HG02798 (cell line): ENCODE measurements at regions not wholly inside any gene's neighbourhood (a gene's known extent, or its start where the extent isn't known, plus 50 kb on each side); places are given as distances from the start of the nearest gene placed in this dataset.

Source experiments
- ATAC-seq: cut with Tn5 transposase; IDR thresholded peaks from one replicate; pipeline ENCODE4 v1.9.1; 2021; ENCODE audit warnings: mild to moderate bottlenecking; ENCODE audit not compliant: unreplicated experiment, poor library complexity

DNA sequence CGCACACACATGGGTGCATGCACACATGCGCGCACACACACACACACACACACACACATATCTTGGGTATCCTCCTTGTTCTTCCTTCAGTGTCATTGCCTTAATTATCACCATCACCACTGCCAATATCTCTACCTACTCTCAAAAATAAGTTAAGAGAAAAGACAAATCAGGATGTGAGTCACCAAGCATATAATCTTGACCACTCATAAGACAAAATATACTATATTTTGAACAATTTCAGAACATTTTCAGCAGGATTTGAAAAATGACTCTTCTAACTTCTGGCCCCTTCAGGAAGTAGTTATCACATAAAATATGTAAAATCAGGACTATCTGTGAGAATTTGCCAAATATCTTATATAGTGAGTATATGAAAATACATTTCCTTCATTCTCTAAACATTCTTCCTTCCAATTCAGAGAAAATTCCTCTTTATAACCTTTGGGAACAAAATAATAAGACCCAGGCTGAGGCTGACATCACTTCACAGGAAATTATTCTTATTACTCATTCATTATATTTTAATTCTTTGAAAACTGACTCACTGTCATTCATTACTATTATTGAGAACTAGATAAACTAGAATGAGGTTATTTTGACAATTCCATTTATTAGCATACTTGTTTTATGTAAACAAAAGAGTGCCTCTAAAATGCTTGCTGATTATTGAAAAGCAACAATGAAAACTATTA, 772.0 kb upstream of the ACO1 start:
- no peak for ATAC-seq

DNA sequence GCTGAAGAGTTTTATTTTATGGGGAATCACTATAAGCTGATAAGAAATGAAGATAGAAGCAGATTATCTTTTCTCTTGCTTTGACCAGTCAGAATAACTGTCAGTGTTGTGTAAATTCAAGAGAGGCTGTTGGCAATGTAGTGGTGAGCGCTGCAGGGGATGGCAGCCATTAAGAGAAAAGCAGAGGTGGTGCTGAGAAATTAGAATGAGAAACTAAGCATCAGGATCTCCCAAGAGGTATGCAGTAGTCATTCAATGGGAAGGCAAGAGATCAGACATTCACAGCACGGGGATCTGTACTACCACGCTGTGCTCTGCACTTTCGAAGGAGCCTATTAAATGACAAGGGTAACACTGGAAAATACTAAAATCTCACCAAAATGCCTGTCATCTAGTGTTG, 768.5 kb upstream of the ACO1 start:
- ATAC-seq = no peak

GRCh38 chr9:31623511-31623910, 760.9 kb upstream of the ACO1 start:
- ATAC-seq = no peak

DNA sequence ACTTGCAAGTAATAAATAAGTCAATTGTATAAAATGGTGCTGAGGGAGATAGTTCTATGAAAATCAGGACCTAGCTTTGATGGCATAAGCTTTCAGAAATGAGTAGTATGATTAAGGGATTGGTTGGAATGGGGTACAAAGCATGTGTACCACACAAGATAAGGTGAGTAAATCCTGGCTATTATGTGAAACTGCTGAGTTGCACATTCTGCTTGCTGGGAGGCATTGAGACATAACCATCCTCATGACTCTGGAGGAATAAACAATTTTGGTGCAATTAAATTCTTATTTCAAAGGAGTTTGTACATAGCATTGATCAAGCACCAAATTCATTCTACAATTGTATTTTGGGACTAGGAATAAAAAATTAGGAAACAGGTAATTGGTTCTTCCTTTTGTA, 755.2 kb upstream of the ACO1 start:
- no peak for ATAC-seq

- ATAC-seq = no peak
Measured at GRCh38 chr9:31637265-31637664, 747.2 kb upstream of the ACO1 start.

DNA sequence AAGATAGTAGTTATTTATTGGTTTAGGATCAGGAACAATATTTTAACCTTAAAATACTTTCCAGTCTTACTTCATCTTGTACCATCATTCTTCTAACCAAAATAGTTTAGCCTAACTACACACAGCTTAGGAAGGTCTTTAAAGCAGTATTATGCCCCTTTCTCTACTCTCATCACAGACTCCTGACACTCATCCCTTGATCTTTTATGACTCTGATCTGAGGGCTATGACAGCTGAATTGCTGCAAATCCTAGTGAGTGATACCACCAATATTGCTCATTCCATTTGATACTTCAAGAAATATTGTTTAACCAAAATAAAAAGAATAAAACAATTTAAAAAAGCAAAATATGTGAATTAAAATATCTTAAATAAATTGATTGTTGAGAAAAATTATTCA, 746.6 kb upstream of the ACO1 start:
- ATAC-seq = no peak

DNA sequence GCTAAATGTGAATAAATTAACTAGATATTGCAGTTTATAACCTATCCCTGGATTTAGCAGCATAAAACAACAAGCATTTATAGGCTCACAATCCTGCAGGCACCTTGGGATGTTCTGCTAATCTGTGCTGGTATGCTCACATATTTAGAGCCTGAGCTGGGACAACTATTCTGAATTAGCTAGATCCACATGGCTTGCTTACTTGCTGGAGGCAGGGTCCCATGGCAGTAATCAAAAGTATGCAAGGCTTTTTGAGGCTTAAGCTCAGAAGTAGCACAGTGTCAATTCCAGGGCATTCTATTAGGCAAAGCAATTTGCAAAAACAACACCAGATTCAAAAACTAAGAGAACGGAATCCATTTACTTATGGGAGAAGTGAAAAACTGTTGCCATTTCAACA, 745.0 kb upstream of the ACO1 start:
- no peak for ATAC-seq

GRCh38 chr9:31669311-31669710, 715.1 kb upstream of the ACO1 start:
- no peak for ATAC-seq

DNA sequence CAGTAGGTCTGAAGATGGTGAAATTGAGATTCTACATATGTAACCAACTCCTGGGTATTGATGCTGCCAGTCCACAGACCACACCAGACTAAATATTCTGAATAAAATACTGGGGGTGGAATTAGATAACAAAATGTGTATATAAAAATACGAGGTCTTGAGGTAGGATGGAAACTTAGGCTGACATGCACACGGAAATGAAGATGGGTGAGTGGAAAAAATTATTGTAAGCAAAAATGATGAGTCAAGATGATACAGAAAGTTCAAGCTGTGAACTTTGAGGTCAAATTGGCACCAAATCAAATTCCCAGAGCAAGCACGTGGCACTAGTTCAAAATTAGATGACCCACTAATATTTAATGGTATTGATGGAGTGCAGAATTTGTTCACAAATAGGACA, 713.4 kb upstream of the ACO1 start:
- no peak for ATAC-seq

GRCh38 chr9:31674264-31674663, 710.2 kb upstream of the ACO1 start:
- ATAC-seq = no peak

DNA sequence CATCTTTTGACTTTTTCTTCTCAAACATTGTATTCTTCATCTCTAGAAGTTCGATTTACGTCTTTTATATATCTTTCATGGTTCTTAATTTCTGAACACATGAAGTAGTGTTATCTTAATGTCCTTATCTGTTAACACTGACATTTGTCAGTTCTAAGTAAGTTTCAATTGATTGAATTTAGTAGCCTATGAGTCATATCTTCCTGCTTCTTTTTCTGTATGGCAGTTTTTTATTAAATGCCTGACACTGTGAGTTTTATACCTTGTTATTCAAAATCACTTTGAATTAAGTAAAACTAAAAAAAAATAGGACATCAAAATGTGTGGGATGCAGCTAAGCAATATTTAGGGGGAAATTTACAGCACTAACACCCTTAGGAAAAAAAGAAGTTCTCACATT, 707.0 kb upstream of the ACO1 start:
- ATAC-seq = no peak

DNA sequence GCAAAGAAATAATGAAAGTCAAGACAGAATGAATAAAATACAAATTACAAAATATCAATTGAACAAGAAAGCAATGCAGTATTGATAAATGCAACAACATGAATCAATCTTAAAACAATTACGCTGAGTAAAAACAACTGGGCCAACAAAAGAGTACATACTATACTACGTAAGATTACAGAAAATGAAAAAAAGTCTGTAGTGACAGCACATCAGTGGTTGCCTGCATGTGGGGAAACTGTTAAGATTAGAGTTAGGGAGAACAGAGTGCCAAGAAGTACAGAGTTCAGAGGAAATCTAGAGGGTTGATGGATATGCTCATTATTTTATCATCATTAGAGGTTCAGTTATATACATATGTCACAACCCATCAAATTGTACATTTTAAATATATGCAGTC, 706.6 kb upstream of the ACO1 start:
- ATAC-seq = no peak

DNA sequence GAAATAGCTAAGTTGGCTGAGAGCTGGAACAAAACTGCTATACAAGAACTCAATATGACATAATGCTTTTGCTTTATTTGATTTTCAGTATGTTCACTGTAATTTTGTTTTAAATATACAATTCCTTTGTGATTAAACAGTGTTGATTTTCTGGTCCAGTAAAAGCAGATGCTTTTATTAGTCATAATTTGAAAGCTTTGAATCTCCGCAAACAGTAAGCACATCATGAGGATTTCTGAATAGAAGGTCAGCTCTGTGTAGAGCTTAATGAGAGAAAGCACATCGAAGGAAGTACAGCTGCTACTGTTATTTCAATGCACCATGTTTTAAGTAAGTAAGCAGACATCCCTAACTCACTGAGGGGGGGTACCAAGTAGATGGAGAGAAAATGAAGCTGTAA, 701.3 kb upstream of the ACO1 start:
- no peak for ATAC-seq

- no peak for ATAC-seq
Measured at GRCh38 chr9:31697956-31698355, 686.5 kb upstream of the ACO1 start.

GRCh38 chr9:31699836-31700235, 684.6 kb upstream of the ACO1 start:
- ATAC-seq = no peak

DNA sequence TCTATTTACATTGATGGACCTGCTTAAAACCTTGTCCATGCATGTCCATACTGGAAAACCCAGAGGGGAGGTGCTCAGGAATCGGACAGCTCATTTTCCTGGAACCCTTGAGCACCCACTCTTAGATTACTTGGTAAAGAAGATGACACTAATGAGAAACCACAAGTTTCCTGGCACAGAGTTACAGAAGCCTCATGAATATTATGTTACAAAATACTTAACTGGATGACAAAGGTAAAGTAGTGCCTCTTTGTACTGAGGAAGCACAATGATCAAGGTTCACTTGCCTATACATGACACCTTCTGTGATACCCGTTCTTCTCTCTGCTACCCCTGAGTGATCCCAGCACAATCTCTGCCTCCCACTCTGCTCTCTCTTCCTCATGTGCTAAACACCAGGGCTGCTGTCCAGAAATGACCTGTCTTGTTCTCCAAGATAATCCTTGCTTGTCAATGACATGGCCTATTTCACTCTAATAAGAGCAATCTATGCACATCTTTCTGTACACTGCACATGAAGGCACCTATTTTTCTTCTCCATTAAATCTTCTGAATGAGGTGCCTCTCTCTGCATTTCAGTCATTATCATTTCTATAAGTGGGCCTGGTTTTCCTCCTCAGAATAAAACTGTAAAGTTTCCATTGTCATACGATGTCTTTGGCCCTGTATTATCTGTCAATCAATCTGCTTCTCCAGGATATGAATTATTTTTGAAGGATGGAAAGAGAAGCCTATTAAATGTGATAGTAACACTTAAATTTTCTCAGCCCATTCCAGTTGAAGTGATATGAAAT, 684.0 kb upstream of the ACO1 start:
- ATAC-seq = no peak

- no peak for ATAC-seq
Measured at GRCh38 chr9:31702957-31703356, 681.5 kb upstream of the ACO1 start.

DNA sequence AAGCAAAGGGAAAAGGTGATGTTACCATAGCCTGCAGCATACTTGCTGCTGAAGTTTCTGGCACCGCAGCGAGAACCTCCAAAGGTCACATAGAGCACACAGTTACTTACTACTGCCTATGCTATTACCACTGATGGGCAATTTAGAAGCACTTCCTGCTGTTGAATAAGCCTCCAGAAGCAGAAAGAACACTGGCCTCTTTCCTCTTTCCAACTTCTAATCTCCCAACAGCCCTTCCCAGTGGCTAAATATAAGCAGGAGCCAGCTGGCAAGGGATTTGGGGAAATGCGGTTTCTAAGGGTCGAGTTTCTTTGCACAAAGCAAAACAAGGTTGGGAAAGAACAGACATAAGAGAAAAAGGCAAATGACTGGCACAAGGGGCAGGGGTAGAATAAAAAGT, 669.2 kb upstream of the ACO1 start:
- no peak for ATAC-seq

GRCh38 chr9:31719262-31719661, 665.2 kb upstream of the ACO1 start:
- no peak for ATAC-seq

DNA sequence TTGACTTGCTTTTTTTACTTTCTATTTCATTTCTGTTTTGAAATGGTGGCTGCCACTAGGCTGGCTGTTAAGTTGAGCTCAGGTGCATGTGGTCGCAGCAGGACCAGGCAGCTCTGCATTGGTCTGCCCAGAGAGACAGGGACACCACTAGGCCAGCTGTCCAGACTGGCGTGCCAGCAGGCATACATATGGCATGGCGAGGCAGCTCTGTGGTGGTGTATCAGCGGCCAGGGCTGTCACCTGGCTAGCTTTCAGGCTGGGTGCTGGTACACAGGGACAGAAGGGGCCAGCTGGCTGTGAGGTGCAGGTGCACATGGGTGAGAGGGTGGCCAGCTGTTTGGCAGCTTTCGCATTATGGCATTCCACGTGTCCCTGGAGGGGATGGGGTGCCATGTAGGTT, 654.0 kb upstream of the ACO1 start:
- no peak for ATAC-seq

GRCh38 chr9:31733166-31733565, 651.3 kb upstream of the ACO1 start:
- no peak for ATAC-seq

GRCh38 chr9:31736581-31737179, 647.8 kb upstream of the ACO1 start:
- no peak for ATAC-seq
